Lower lobe of right lung (tissue), 2 donors: ENCODE measurements at regions not wholly inside any gene's neighbourhood (a gene's known extent, or its start where the extent isn't known, plus 50 kb on each side); places are given as distances from the start of the nearest gene placed in this dataset.

Source experiments
- ATAC-seq, 2 donors: fragments of 200-7000 bp; cut with Tn5 transposase; one replicate each; pipeline ENCODE4 v1.9.1; 2020 to 2022; ENCODE audit warnings: mild to moderate bottlenecking in 2 of 2, moderate library complexity in 2 of 2
- DNase-seq: peaks from one replicate; pipeline ENCODE4 v3.0.0-alpha.2; 2020
- H3K27ac ChIP-seq: fragments of 200-600 bp; one replicate; pipeline ENCODE4 v1.8.0; 2022
- H3K27me3 ChIP-seq: fragments of 200-600 bp; one replicate; pipeline ENCODE4 v1.8.0; 2022; ENCODE audit warnings: low read depth
- H3K36me3 ChIP-seq: fragments of 200-600 bp; one replicate; pipeline ENCODE4 v1.8.0; 2022; ENCODE audit warnings: mild to moderate bottlenecking
- H3K4me1 ChIP-seq: fragments of 200-600 bp; one replicate; pipeline ENCODE4 v1.8.0; 2022
- H3K4me3 ChIP-seq: fragments of 200-600 bp; one replicate; pipeline ENCODE4 v1.8.0; 2022; ENCODE audit warnings: mild to moderate bottlenecking
- H3K9me3 ChIP-seq: fragments of 200-600 bp; one replicate; pipeline ENCODE4 v1.8.0; 2022
- CTCF ChIP-seq: fragments of 200-600 bp; IDR thresholded peaks from one replicate; pipeline ENCODE4 v1.8.0; 2022; ENCODE audit warnings: antibody characterized with exemption, mild to moderate bottlenecking
- intact Hi-C: fragments of 100-400 bp; cut with DNase I; formaldehyde crosslinking; loops from one replicate; pipeline ENCODE4 v1.11.0; 2022
- donor health status: DM: no; HTN: yes; CAD: no; lungs with severe emphysema.

GRCh38 chr14:42572032-42572431, 965.4 kb downstream of the LRFN5 start:
- ATAC-seq (no peak), DNase-seq (no peak)
- no peaks in the 10 kb centered on the region for H3K27me3 ChIP-seq
- intact Hi-C loops, result no loop called here
- peaks cover 12% of the 10 kb centered on the region for H3K9me3 ChIP-seq
- H3K36me3 ChIP-seq, result no peaks in the 10 kb centered on the region
- TF ChIP-seq CTCF, result no peak
- no peak overlapping the region for H3K4me3 ChIP-seq
- no peaks in the 10 kb centered on the region for H3K4me1 ChIP-seq
- H3K27ac ChIP-seq, result no peak overlapping the region

GRCh38 chr14:42569227-42569626, 962.6 kb downstream of the LRFN5 start:
- intact Hi-C loops, result no loop called here
- TF ChIP-seq CTCF, result no peak
- no peaks in the 10 kb centered on the region for H3K27me3 ChIP-seq
- H3K36me3 ChIP-seq, result no peaks in the 10 kb centered on the region
- no peak overlapping the region for H3K27ac ChIP-seq
- ATAC-seq (no peak), DNase-seq (no peak)
- H3K9me3 ChIP-seq, result no peaks in the 10 kb centered on the region
- H3K4me3 ChIP-seq, result no peak overlapping the region
- H3K4me1 ChIP-seq, result no peaks in the 10 kb centered on the region

GRCh38 chr14:42565556-42565955, 958.9 kb downstream of the LRFN5 start:
- intact Hi-C loops, result no loop called here
- no peak for ATAC-seq
- H3K4me3 ChIP-seq, result no peak overlapping the region
- H3K4me1 ChIP-seq, result no peaks in the 10 kb centered on the region
- H3K27ac ChIP-seq, result no peak overlapping the region
- no peaks in the 10 kb centered on the region for H3K36me3 ChIP-seq
- DNase-seq, result no peak
- H3K27me3 ChIP-seq, result no peaks in the 10 kb centered on the region
- no peak for TF ChIP-seq CTCF
- H3K9me3 ChIP-seq, result no peaks in the 10 kb centered on the region

DNA sequence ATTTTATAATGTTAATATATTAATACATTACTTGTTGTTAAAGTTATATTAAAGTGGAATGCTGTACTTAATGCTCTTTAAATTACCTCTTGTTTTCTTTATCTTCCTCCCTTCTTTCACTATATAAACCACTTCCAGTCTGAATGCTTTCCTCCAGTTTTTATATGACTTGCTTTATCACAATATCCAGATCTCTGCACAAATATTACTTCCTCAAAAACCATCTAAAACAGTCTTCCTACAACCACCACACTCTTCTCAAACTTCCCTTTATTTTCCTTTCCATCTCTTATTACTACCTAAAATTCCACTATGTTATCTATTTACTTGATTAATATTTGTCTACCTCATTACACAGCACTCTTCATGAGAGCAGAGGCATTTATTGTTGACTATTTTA, 956.6 kb downstream of the LRFN5 start:
- H3K36me3 ChIP-seq, result no peaks in the 10 kb centered on the region
- H3K4me1 ChIP-seq, result no peaks in the 10 kb centered on the region
- TF ChIP-seq CTCF, result no peak
- H3K27me3 ChIP-seq, result no peaks in the 10 kb centered on the region
- DNase-seq (no peak), ATAC-seq (no peak)
- H3K9me3 ChIP-seq, result no peaks in the 10 kb centered on the region
- no peak overlapping the region for H3K4me3 ChIP-seq
- no peak overlapping the region for H3K27ac ChIP-seq
- intact Hi-C loops, result no loop called here

DNA sequence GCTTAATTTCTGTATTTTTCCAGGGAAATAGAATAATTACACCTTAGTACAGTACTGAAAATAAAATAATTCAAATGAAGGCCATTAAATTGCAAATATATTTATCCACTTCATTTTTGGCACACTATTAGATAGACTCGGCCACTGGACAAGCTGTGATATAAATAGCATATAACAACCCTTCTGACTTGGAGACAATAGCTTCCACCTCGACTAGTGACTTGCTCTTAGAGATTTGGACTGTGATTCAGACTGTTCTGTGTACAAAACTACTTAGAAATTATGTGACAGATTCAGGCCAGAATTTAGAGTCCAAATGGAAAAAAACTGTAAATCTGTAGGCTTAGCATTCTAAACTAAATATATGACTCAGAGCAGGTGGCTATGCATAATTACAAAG, 949.9 kb downstream of the LRFN5 start:
- no peak for TF ChIP-seq CTCF
- no peak overlapping the region for H3K4me3 ChIP-seq
- no peaks in the 10 kb centered on the region for H3K36me3 ChIP-seq
- DNase-seq, result no peak
- H3K4me1 ChIP-seq, result no peaks in the 10 kb centered on the region
- no peaks in the 10 kb centered on the region for H3K9me3 ChIP-seq
- H3K27me3 ChIP-seq, result no peaks in the 10 kb centered on the region
- intact Hi-C loops, result no loop called here
- H3K27ac ChIP-seq, result no peak overlapping the region
- ATAC-seq, result no peak

GRCh38 chr14:42555365-42555764, 948.7 kb downstream of the LRFN5 start:
- H3K27ac ChIP-seq, result no peak overlapping the region
- no peak for TF ChIP-seq CTCF
- no peak for DNase-seq
- intact Hi-C loops, result no loop called here
- H3K9me3 ChIP-seq, result no peaks in the 10 kb centered on the region
- no peak overlapping the region for H3K4me3 ChIP-seq
- H3K27me3 ChIP-seq, result no peaks in the 10 kb centered on the region
- ATAC-seq, result no peak
- no peaks in the 10 kb centered on the region for H3K4me1 ChIP-seq
- H3K36me3 ChIP-seq, result no peaks in the 10 kb centered on the region
